ENCODE measurements at regions not wholly inside any gene's neighbourhood (a gene's known extent, or its start where the extent isn't known, plus 50 kb on each side); places are given as distances from the start of the nearest gene placed in this dataset.
A peak's percentile ranks its signal among the peaks of the same experiment; 100 is the strongest.
"Not testable (repeated sequence)": the region's sequence is repeated elsewhere in the genome, so short reads cannot be mapped to it uniquely, and the experiment has no call there.

GRCh38 chr14:66312451-66312850, 173.7 kb upstream of the CCDC196 start:
- intact Hi-C loops (cut with DNase I, micrococcal nuclease): no loop called here
- ATAC-seq (no peak), DNase-seq (no peak)

- no peak for DNase-seq
- intact Hi-C loops (cut with DNase I, micrococcal nuclease): no loop called here
- no peak for ATAC-seq
Observed at GRCh38 chr14:66315098-66315497, 171.1 kb upstream of the CCDC196 start.

GRCh38 chr14:66315548-66315947, 170.6 kb upstream of the CCDC196 start:
- no peak for ATAC-seq
- DNase-seq: no peak
- intact Hi-C loops (cut with DNase I, micrococcal nuclease): no loop called here

GRCh38 chr14:66322564-66322963, 163.6 kb upstream of the CCDC196 start:
- no peak for DNase-seq
- ATAC-seq: no peak
- intact Hi-C loops (cut with DNase I, micrococcal nuclease): no loop called here

GRCh38 chr14:66330228-66330627, 155.9 kb upstream of the CCDC196 start:
- ATAC-seq (no peak), DNase-seq (no peak)
- intact Hi-C loops (cut with DNase I, micrococcal nuclease): no loop called here

- intact Hi-C loops (cut with DNase I, micrococcal nuclease): no loop called here
- DNase-seq (no peak), ATAC-seq (no peak)
Observed at GRCh38 chr14:66330916-66331315, 155.3 kb upstream of the CCDC196 start.

- DNase-seq; ATAC-seq; intact Hi-C loops (cut with DNase I, micrococcal nuclease): not testable (repeated sequence)
Observed at GRCh38 chr14:66333293-66333692, 152.9 kb upstream of the CCDC196 start.

- intact Hi-C loops (cut with DNase I, micrococcal nuclease): no loop called here
- no peak for ATAC-seq
Observed at GRCh38 chr14:66341239-66341638, 144.9 kb upstream of the CCDC196 start.

GRCh38 chr14:66345986-66346385, 140.2 kb upstream of the CCDC196 start:
- DNase-seq: no peak
- intact Hi-C loops (cut with DNase I, micrococcal nuclease): no loop called here
- no peak for ATAC-seq

More at GRCh38 chr14:66341239-66341638, 144.9 kb upstream of the CCDC196 start:
- no peak for DNase-seq

GRCh38 chr14:66351310-66351709, 134.9 kb upstream of the CCDC196 start:
- intact Hi-C loops (cut with DNase I, micrococcal nuclease): no loop called here
- ATAC-seq (no peak), DNase-seq (no peak)

GRCh38 chr14:66359500-66359899, 126.7 kb upstream of the CCDC196 start:
- ATAC-seq (no peak), DNase-seq (no peak)
- intact Hi-C loops (cut with DNase I, micrococcal nuclease): no loop called here

- DNase-seq: no peak
- intact Hi-C loops (cut with DNase I, micrococcal nuclease): no loop called here
- peak; percentile 76 for ATAC-seq
Observed at GRCh38 chr14:66360366-66360926, 125.7 kb upstream of the CCDC196 start.

- intact Hi-C loops (cut with DNase I, micrococcal nuclease): no loop called here
- no peak for ATAC-seq
- DNase-seq: no peak
Observed at GRCh38 chr14:66361013-66361412, 125.2 kb upstream of the CCDC196 start.

- no peak for ATAC-seq
- no peak for DNase-seq
- intact Hi-C loops (cut with DNase I, micrococcal nuclease): no loop called here
Observed at GRCh38 chr14:66365388-66365787, 120.8 kb upstream of the CCDC196 start.

GRCh38 chr14:66369157-66369697, 116.9 kb upstream of the CCDC196 start:
- intact Hi-C loops (cut with DNase I, micrococcal nuclease): no loop called here
- peak; percentile 100 for ATAC-seq
- DNase-seq: no peak

GRCh38 chr14:66371776-66372175, 114.4 kb upstream of the CCDC196 start:
- ATAC-seq: no peak
- DNase-seq: no peak
- intact Hi-C loops (cut with DNase I, micrococcal nuclease): no loop called here

GRCh38 chr14:66375046-66375964, 110.9 kb upstream of the CCDC196 start:
- DNase-seq (no peak), ATAC-seq (no peak)
- intact Hi-C loops (cut with DNase I, micrococcal nuclease): no loop called here

- intact Hi-C loops (cut with DNase I, micrococcal nuclease): no loop called here
- no peak for ATAC-seq
Observed at GRCh38 chr14:66377574-66377973, 108.6 kb upstream of the CCDC196 start.

GRCh38 chr14:66378712-66379505, 107.3 kb upstream of the CCDC196 start:
- no peak for DNase-seq
- no peak for ATAC-seq
- intact Hi-C loops (cut with DNase I, micrococcal nuclease): no loop called here

More at GRCh38 chr14:66377574-66377973, 108.6 kb upstream of the CCDC196 start:
- no peak for DNase-seq

Measured in left colon (tissue), 2 donors.